Endothelial cell (in vitro differentiated cells): ENCODE measurements at regions not wholly inside any gene's neighbourhood (a gene's known extent, or its start where the extent isn't known, plus 50 kb on each side); places are given as distances from the start of the nearest gene placed in this dataset.

Experiments
- DNase-seq: peaks from one replicate; pipeline ENCODE4 v3.0.0; 2021; ENCODE audit warnings: low spot score
- H3K27ac Mint-ChIP-seq: one replicate; pipeline ENCODE4 v1.8.0; 2021; ENCODE audit warnings: mixed read lengths, inconsistent platforms; ENCODE audit not compliant: unreplicated experiment
- H3K27me3 Mint-ChIP-seq: one replicate; pipeline ENCODE4 v1.8.0; 2021; ENCODE audit warnings: mild to moderate bottlenecking, moderate library complexity, mixed read lengths, inconsistent platforms; ENCODE audit not compliant: unreplicated experiment
- H3K36me3 Mint-ChIP-seq: one replicate; pipeline ENCODE4 v1.8.0; 2021; ENCODE audit warnings: mild to moderate bottlenecking, low read depth, mixed read lengths, inconsistent platforms; ENCODE audit not compliant: unreplicated experiment
- H3K4me1 Mint-ChIP-seq: one replicate; pipeline ENCODE4 v1.8.0; 2021; ENCODE audit warnings: mild to moderate bottlenecking, mixed read lengths, inconsistent platforms; ENCODE audit not compliant: unreplicated experiment
- H3K4me3 Mint-ChIP-seq: one replicate; pipeline ENCODE4 v1.8.0; 2021; ENCODE audit warnings: mild to moderate bottlenecking, mixed read lengths, inconsistent platforms; ENCODE audit not compliant: unreplicated experiment
- H3K9me3 Mint-ChIP-seq: one replicate; pipeline ENCODE4 v1.8.0; 2021; ENCODE audit warnings: mixed read lengths, inconsistent platforms; ENCODE audit not compliant: unreplicated experiment
- CTCF ChIP-seq: fragments of 200-600 bp; sonication (generic); IDR thresholded peaks from one replicate; pipeline ENCODE4 v1.5.0; 2021; ENCODE audit warnings: antibody characterized with exemption; ENCODE audit not compliant: unreplicated experiment

GRCh38 chr11:70490208-70490607 is 91.9 kb downstream of the CTTN start:
- Mint-ChIP-seq H3K27ac (no peak overlapping the region), H3K9me3 (no peaks in the 10 kb centered on the region), H3K36me3 (peaks cover 8% of the 10 kb centered on the region), H3K4me1 (no peaks in the 10 kb centered on the region), H3K27me3 (no peaks in the 10 kb centered on the region), H3K4me3 (no peak overlapping the region)
- no peak for DNase-seq
- no peak for TF ChIP-seq CTCF

DNA sequence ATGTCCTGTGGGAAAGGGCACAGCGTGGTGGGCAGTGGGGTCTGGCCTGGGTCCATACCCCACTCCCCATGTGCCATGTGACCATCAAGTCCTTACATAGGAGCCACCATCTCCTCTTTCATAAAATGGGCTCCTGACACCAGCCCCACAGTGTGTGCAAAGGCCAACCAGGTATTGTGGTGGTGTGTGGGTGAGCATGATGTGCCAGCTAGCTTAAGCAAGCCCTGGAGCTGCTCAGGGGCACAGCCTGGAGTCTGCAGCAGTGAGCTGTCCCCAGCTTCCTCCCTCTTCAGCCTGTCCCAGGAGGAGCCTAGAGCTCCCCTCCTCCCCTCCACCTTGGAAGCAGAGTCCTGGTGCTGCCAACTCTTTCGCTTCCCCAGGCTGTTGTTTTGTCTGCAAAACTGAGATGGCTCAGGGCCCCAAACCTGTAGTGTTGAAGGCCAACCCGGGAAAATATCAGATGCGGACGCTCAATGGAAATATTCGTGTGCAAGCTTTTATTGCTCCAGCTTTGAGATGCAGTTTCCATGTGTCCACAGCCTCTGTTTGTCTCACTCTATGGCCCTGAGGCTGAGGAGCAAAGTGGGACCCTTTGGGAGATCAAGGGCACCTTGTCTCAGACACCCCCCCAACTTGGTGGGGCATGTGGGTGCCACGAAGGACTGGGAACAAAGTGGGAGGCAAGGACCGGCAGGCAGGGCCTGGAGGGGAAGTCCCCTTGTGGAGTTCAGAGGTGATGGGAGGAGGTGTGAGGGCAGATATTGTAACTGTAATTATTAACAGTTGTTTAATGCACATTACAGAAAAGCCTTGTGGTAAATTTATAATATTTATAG is 92.6 kb downstream of the CTTN start:
- H3K4me1 Mint-ChIP-seq: no peaks in the 10 kb centered on the region
- DNase-seq: no peak
- no peak overlapping the region for H3K4me3 Mint-ChIP-seq
- no peak for TF ChIP-seq CTCF
- peaks cover 2% of the 10 kb centered on the region for H3K27me3 Mint-ChIP-seq
- peaks cover 8% of the 10 kb centered on the region for H3K36me3 Mint-ChIP-seq
- no peak overlapping the region for H3K27ac Mint-ChIP-seq
- H3K9me3 Mint-ChIP-seq: no peaks in the 10 kb centered on the region

DNA sequence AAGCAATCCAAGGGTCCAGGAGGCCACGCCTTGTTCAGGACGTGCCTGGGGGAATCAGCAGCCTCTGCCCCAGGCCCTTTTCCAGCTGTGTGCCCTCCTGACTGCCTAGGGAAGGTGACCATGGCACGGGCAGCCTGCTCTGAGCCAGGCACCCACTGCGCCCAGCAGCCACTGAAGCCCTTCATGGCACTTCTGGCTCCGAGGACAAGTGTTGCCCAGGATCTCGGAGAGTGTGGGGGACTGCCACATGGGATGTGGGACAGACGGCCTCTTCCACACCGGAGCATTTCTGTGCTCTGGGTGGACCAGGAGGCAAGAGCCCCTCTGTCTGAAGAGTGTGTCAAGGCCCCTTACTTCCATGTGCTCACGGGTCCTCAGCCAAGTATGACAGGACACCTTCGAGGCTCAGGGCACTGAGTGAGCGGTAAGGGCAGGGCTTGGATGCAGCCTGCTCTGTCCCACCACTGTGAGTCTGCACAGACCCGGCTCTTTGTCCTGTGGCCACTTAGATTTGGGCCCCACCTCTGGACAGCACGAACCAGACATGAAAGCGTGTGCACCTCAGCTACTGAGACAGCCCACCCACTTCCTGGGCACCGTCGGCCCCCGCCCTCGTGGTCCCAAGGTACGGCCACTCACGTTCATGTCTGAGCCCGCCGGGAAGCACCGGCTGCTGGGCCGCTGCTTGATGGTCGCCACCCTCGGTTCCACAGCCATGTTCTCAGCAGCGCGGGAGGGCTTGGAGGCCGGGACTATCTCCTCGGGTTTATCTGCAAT is 93.6 kb downstream of the CTTN start:
- Mint-ChIP-seq H3K4me1 (no peaks in the 10 kb centered on the region), H3K27me3 (peaks cover 2% of the 10 kb centered on the region)

GRCh38 chr11:70493089-70493474 is 94.8 kb downstream of the CTTN start:
- H3K27me3 Mint-ChIP-seq: peaks cover 2% of the 10 kb centered on the region
- DNase-seq: no peak
- H3K4me3 Mint-ChIP-seq: no peak overlapping the region
- H3K27ac Mint-ChIP-seq: no peak overlapping the region
- no peaks in the 10 kb centered on the region for H3K4me1 Mint-ChIP-seq
- TF ChIP-seq CTCF: no peak
- no peaks in the 10 kb centered on the region for H3K9me3 Mint-ChIP-seq
- H3K36me3 Mint-ChIP-seq: peaks cover 8% of the 10 kb centered on the region

More for the DNA sequence above, 93.6 kb downstream of the CTTN start:
- TF ChIP-seq CTCF: no peak
- peaks cover 8% of the 10 kb centered on the region for H3K36me3 Mint-ChIP-seq
- no peak overlapping the region for H3K4me3 Mint-ChIP-seq
- no peak overlapping the region for H3K27ac Mint-ChIP-seq
- no peaks in the 10 kb centered on the region for H3K9me3 Mint-ChIP-seq
- no peak for DNase-seq

- DNase-seq: no peak
- H3K36me3 Mint-ChIP-seq: peaks cover 8% of the 10 kb centered on the region
- H3K4me1 Mint-ChIP-seq: no peaks in the 10 kb centered on the region
- TF ChIP-seq CTCF: no peak
- H3K9me3 Mint-ChIP-seq: no peaks in the 10 kb centered on the region
- H3K27ac Mint-ChIP-seq: no peak overlapping the region
- H3K27me3 Mint-ChIP-seq: peaks cover 2% of the 10 kb centered on the region
- no peak overlapping the region for H3K4me3 Mint-ChIP-seq
Measured at GRCh38 chr11:70493891-70494290, 95.6 kb downstream of the CTTN start.
